Common myeloid progenitor, CD34-positive (primary cell): ENCODE measurements at regions not wholly inside any gene's neighbourhood (a gene's known extent, or its start where the extent isn't known, plus 50 kb on each side); places are given as distances from the start of the nearest gene placed in this dataset.

Experiments used
- CTCF ChIA-PET: fragments of 350-600 bp; sonication (Branson Sonifier 250); formaldehyde crosslinking; loops from one replicate; lab custom pipeline; 2021; ENCODE audit warnings: antibody characterized with exemption; lab: Charles Lee
- POLR2A ChIA-PET: fragments of 350-600 bp; sonication (Branson Sonifier 250); formaldehyde crosslinking; loops from one replicate; lab custom pipeline; 2021; ENCODE audit warnings: antibody characterized with exemption; lab: Charles Lee
- DNase-seq, 3 donors: peaks; one replicate each; pipeline versions ENCODE4 v3.0.0 to v3.0.0-alpha.2; 2013
- H3K27ac ChIP-seq, 2 experiments: 1 replicate in 1 of 2; 2 replicates in 1 of 2; pipeline ENCODE4 v1.7.0; 2013; ENCODE audit warnings: inconsistent platforms in 2 of 2, low read length in 2 of 2, mild to moderate bottlenecking in 2 of 2, low read depth in 1 of 2, moderate library complexity in 1 of 2; ENCODE audit not compliant: severe bottlenecking in 2 of 2, insufficient read depth in 1 of 2, poor library complexity in 1 of 2
- H3K27me3 ChIP-seq, 5 experiments: replicated peaks in 2 of 5; 1 replicate in 3 of 5; 2 replicates in 2 of 5; pipeline versions ENCODE4 v1.6.1 to v1.7.0; 2013; ENCODE audit warnings: low read length in 4 of 5, mild to moderate bottlenecking in 2 of 5, moderate library complexity in 2 of 5, inconsistent platforms in 1 of 5; ENCODE audit not compliant: insufficient read depth in 5 of 5, control insufficient read depth in 4 of 5
- H3K36me3 ChIP-seq, 4 experiments: 1 replicate in 2 of 4; 2 replicates in 2 of 4; pipeline versions ENCODE4 v1.6.1 to v1.7.0; 2013; ENCODE audit warnings: low read length in 3 of 4, control low read depth in 1 of 4, mild to moderate bottlenecking in 1 of 4; ENCODE audit not compliant: control insufficient read depth in 4 of 4, insufficient read depth in 4 of 4
- H3K4me1 ChIP-seq, 4 experiments: 1 replicate in 3 of 4; 2 replicates in 1 of 4; pipeline versions ENCODE4 v1.6.1 to v1.7.1; 2013; ENCODE audit warnings: low read length in 3 of 4, mild to moderate bottlenecking in 3 of 4, control low read depth in 1 of 4, inconsistent platforms in 1 of 4, moderate library complexity in 1 of 4; ENCODE audit not compliant: control insufficient read depth in 4 of 4, insufficient read depth in 4 of 4; ENCODE audit errors: control extremely low read depth in 1 of 4
- H3K4me3 ChIP-seq, 7 experiments: 1 replicate in 4 of 7; 2 replicates in 3 of 7; pipeline versions ENCODE4 v1.5.1 to v1.7.0; 2013; ENCODE audit warnings: mild to moderate bottlenecking in 7 of 7, low read length in 6 of 7, moderate library complexity in 6 of 7, inconsistent platforms in 2 of 7, low read depth in 2 of 7, control low read depth in 1 of 7; ENCODE audit not compliant: insufficient read depth in 4 of 7, control insufficient read depth in 1 of 7; ENCODE audit errors: extremely low read depth in 1 of 7
- H3K9me3 ChIP-seq, 5 experiments: 1 replicate in 4 of 5; 2 replicates in 1 of 5; pipeline versions ENCODE4 v1.6.1 to v1.7.1; 2013; ENCODE audit warnings: low read length in 4 of 5, mild to moderate bottlenecking in 2 of 5, inconsistent platforms in 1 of 5, low read depth in 1 of 5, moderate library complexity in 1 of 5; ENCODE audit not compliant: control insufficient read depth in 4 of 5, insufficient read depth in 2 of 5; ENCODE audit errors: control extremely low read depth in 1 of 5
- WGBS: methylation state at CpG from one replicate; pipeline ENCODE4 v1.1.5; 2013; ENCODE audit not compliant: insufficient coverage; 5-methylcytosine and 5-hydroxymethylcytosine counted together

- Histone ChIP-seq H3K9me3 (no peaks in the 10 kb centered on the region), H3K36me3 (no peaks in the 10 kb centered on the region), H3K4me3 (no peak overlapping the region), H3K27ac (no peak overlapping the region), H3K27me3 (peaks cover 0 to 4% (median 3%) of the 10 kb centered on the region in 5 experiments), H3K4me1 (no peaks in the 10 kb centered on the region)
- ChIA-PET CTCF (interaction anchor here (1.1 kb wide), 1 partner anchor 93 kb away, joined by 3 read pairs; no protein-coding TSS in a partner anchor), POLR2A (no interaction called here)
- 97% methylated on average over 8 of the region's 9 CpGs for WGBS
- DNase-seq, result no peak
These were observed 111.7 kb downstream of the FOXB1 start for GRCh38 chr15:60115579-60116380.

GRCh38 chr15:60116456-60117089, 112.5 kb downstream of the FOXB1 start:
- ChIA-PET POLR2A (no interaction called here), CTCF (interaction anchor here (1.1 kb wide), 1 partner anchor 93 kb away, joined by 3 read pairs; no protein-coding TSS in a partner anchor)
- Histone ChIP-seq H3K4me1 (no peaks in the 10 kb centered on the region), H3K27ac (no peak overlapping the region), H3K4me3 (no peak overlapping the region), H3K9me3 (no peaks in the 10 kb centered on the region), H3K27me3 (peaks cover 0 to 4% (median 3%) of the 10 kb centered on the region in 5 experiments), H3K36me3 (no peaks in the 10 kb centered on the region)
- no CpG with 5 or more reads among the region's 3 CpGs for WGBS
- no peak for DNase-seq

- no peaks in the 10 kb centered on the region for H3K4me1 ChIP-seq
- POLR2A ChIA-PET, result no interaction called here
- no peak for DNase-seq
- CTCF ChIA-PET, result no interaction called here
- H3K4me3 ChIP-seq, result no peak overlapping the region
- 88% methylated on average over 5 of the region's 8 CpGs for WGBS
- H3K27me3 ChIP-seq, result peaks cover 0 to 4% (median 3%) of the 10 kb centered on the region in 5 experiments
- no peak overlapping the region for H3K27ac ChIP-seq
- H3K9me3 ChIP-seq, result no peaks in the 10 kb centered on the region
- no peaks in the 10 kb centered on the region for H3K36me3 ChIP-seq
These were observed 114.0 kb downstream of the FOXB1 start for GRCh38 chr15:60118146-60118545.

- no peak for DNase-seq
- H3K4me1 ChIP-seq, result no peaks in the 10 kb centered on the region
- no peak overlapping the region for H3K4me3 ChIP-seq
- 97% methylated on average over 3 of the region's 3 CpGs for WGBS
- peaks cover 0 to 4% (median 3%) of the 10 kb centered on the region in 5 experiments for H3K27me3 ChIP-seq
- ChIA-PET CTCF (no interaction called here), POLR2A (no interaction called here)
- no peaks in the 10 kb centered on the region for H3K9me3 ChIP-seq
- no peaks in the 10 kb centered on the region for H3K36me3 ChIP-seq
- H3K27ac ChIP-seq, result no peak overlapping the region
These were observed 114.5 kb downstream of the FOXB1 start for GRCh38 chr15:60118626-60119025.

- 100% methylated on average over 3 of the region's 4 CpGs for WGBS
- DNase-seq, result no peak
- H3K27me3 ChIP-seq, result peaks cover 0 to 4% (median 3%) of the 10 kb centered on the region in 5 experiments
- no peaks in the 10 kb centered on the region for H3K36me3 ChIP-seq
- ChIA-PET CTCF (no interaction called here), POLR2A (no interaction called here)
- no peak overlapping the region for H3K27ac ChIP-seq
- H3K9me3 ChIP-seq, result no peaks in the 10 kb centered on the region
- no peak overlapping the region for H3K4me3 ChIP-seq
- H3K4me1 ChIP-seq, result no peaks in the 10 kb centered on the region
These were observed 115.0 kb downstream of the FOXB1 start for GRCh38 chr15:60119101-60119500.

- POLR2A ChIA-PET, result no interaction called here
- Histone ChIP-seq H3K4me3 (no peak overlapping the region), H3K4me1 (no peaks in the 10 kb centered on the region), H3K27ac (no peak overlapping the region), H3K27me3 (peaks cover 0 to 4% (median 3%) of the 10 kb centered on the region in 5 experiments), H3K9me3 (no peaks in the 10 kb centered on the region), H3K36me3 (no peaks in the 10 kb centered on the region)
- DNase-seq, result no peak
- WGBS, result no CpG with 5 or more reads among the region's 2 CpGs
- CTCF ChIA-PET, result interaction anchor here (1.1 kb wide), 1 partner anchor 16 kb away, joined by 3 read pairs; no protein-coding TSS in a partner anchor
These were observed 116.0 kb downstream of the FOXB1 start for GRCh38 chr15:60120100-60120499.

- Histone ChIP-seq H3K4me1 (peaks cover 0 to 2% (median 2%) of the 10 kb centered on the region in 4 experiments), H3K27ac (no peak overlapping the region), H3K9me3 (no peaks in the 10 kb centered on the region), H3K27me3 (peaks cover 0 to 3% (median 0%) of the 10 kb centered on the region in 5 experiments), H3K36me3 (no peaks in the 10 kb centered on the region), H3K4me3 (no peak overlapping the region)
- 100% methylated on average over 4 of the region's 4 CpGs for WGBS
- ChIA-PET POLR2A (no interaction called here), CTCF (no interaction called here)
- DNase-seq, result no peak
These were observed 117.7 kb downstream of the FOXB1 start for GRCh38 chr15:60121845-60122244.
